HepG2 (cell line): ENCODE measurements at regions not wholly inside any gene's neighbourhood (a gene's known extent, or its start where the extent isn't known, plus 50 kb on each side); places are given as distances from the start of the nearest gene placed in this dataset.
"Not testable (repeated sequence)": the region's sequence is repeated elsewhere in the genome, so short reads cannot be mapped to it uniquely, and the experiment has no call there.

Experiments used
- ATAC-seq: fragments of 200-7000 bp; cut with Tn5 transposase; 3 replicates; pipeline ENCODE4 v1.9.1; 2020; ENCODE audit warnings: mild to moderate bottlenecking, moderate library complexity
- BruUV-seq: library from RNA; stranded (reverse); fragments of 400-500 nt; replicated peaks from 2 replicates; lab custom pipeline; 2021; lab: Mats Ljungman, UMichigan
- CTCF ChIA-PET: fragments of 300-600 bp; formaldehyde crosslinking; extraction: SDS; loops from one replicate; lab custom pipeline; 2021; ENCODE audit warnings: low total read pairs, inconsistent platforms, low intra/inter-chr PET ratio; lab: Yijun Ruan, JAX
- POLR2A ChIA-PET: fragments of 350-600 bp; sonication (Branson Sonifier 250); formaldehyde crosslinking; loops from one replicate; lab custom pipeline; 2020; ENCODE audit warnings: antibody characterized with exemption, inconsistent platforms; lab: Yijun Ruan, JAX
- DNase-seq: peaks from one replicate; pipeline ENCODE4 v3.0.0-alpha.2; 2015; ENCODE audit warnings: low spot score
- FAIRE-seq: peaks from 3 replicates; lab custom pipeline; 2011; peaks lifted over from hg19 to GRCh38; lab: Jason Lieb, UNC
- H2AFZ ChIP-seq: one replicate; pipeline ENCODE4 v1.6.1; 2011; ENCODE audit warnings: low read length, inconsistent platforms
- H3K27ac ChIP-seq: fragments of 300-600 bp; 3 replicates; pipeline ENCODE4 v1.8.0; 2011; ENCODE audit warnings: mixed run types, mild to moderate bottlenecking, mixed read lengths, low read length, inconsistent platforms; ENCODE audit not compliant: insufficient read depth; ENCODE audit errors: extremely low read length
- H3K27me3 ChIP-seq, 2 experiments: fragments of 200-600 bp in 1 of 2; 2 replicates in 1 of 2; 3 replicates in 1 of 2; pipeline versions ENCODE4 v1.6.0 to v1.8.0; 2011; ENCODE audit warnings: low read length in 2 of 2, mild to moderate bottlenecking in 2 of 2, moderate library complexity in 2 of 2, inconsistent platforms in 1 of 2; ENCODE audit not compliant: insufficient read depth in 2 of 2, control insufficient read depth in 1 of 2
- H3K36me3 ChIP-seq, 2 experiments: fragments of 200-600 bp in 1 of 2; replicated peaks in 1 of 2; 2 replicates in 1 of 2; 3 replicates in 1 of 2; pipeline versions ENCODE4 v1.5.1 to v1.8.0; 2011; ENCODE audit warnings: low read length in 2 of 2, inconsistent platforms in 1 of 2; ENCODE audit not compliant: insufficient read depth in 2 of 2, control insufficient read depth in 1 of 2
- H3K4me1 ChIP-seq: 2 replicates; pipeline ENCODE4 v1.5.1; 2012; ENCODE audit warnings: low read length, inconsistent platforms; ENCODE audit not compliant: insufficient read depth
- H3K4me2 ChIP-seq: 2 replicates; pipeline ENCODE4 v1.6.0; 2011; ENCODE audit warnings: low read depth, low read length, inconsistent platforms
- H3K4me3 ChIP-seq, 3 experiments: fragments of 200-600 bp in 1 of 3; sonication (generic), shearing (Covaris generic) in 1 of 3; replicated peaks in 1 of 3; 2 replicates each; pipeline ENCODE4 v1.5.1; 2011 to 2016; ENCODE audit warnings: low read length in 3 of 3, inconsistent platforms in 2 of 3, low read depth in 2 of 3, mild to moderate bottlenecking in 2 of 3, control low read depth in 1 of 3, mixed read lengths in 1 of 3; ENCODE audit not compliant: insufficient read depth in 1 of 3
- H3K79me2 ChIP-seq: one replicate; pipeline ENCODE4 v1.6.1; 2011; ENCODE audit warnings: low read length, inconsistent platforms; ENCODE audit not compliant: insufficient read depth
- H3K9ac ChIP-seq: 2 replicates; pipeline ENCODE4 v1.6.0; 2011; ENCODE audit warnings: mild to moderate bottlenecking, low read depth, low read length, inconsistent platforms; ENCODE audit not compliant: insufficient read depth
- H3K9me3 ChIP-seq: 2 replicates; pipeline ENCODE4 v1.5.1; 2012; ENCODE audit warnings: mild to moderate bottlenecking, low read length
- H4K20me1 ChIP-seq: 2 replicates; pipeline ENCODE4 v1.6.0; 2011; ENCODE audit warnings: inconsistent platforms, mild to moderate bottlenecking, low read length, moderate library complexity; ENCODE audit not compliant: insufficient read depth
- KDM2A ChIP-seq: sonication (generic); formaldehyde crosslinking; IDR thresholded peaks from 2 replicates; pipeline ENCODE4 v1.4.0; 2020; ENCODE audit warnings: low read depth, missing genetic modification reagents, borderline replicate concordance
- MXD4 ChIP-seq: IDR thresholded peaks from 2 replicates; pipeline ENCODE4 v1.6.1; 2016; ENCODE audit warnings: mild to moderate bottlenecking, missing biosample characterization, missing genetic modification reagents
- NR2F6 ChIP-seq, 2 experiments: IDR thresholded peaks; 2 replicates each; pipeline ENCODE4 v1.6.1; 2016; ENCODE audit warnings: antibody characterized with exemption in 1 of 2, mild to moderate bottlenecking in 1 of 2
- ZNF382 ChIP-seq: sonication (generic); formaldehyde crosslinking; IDR thresholded peaks from 2 replicates; pipeline ENCODE4 v1.5.0; 2020; ENCODE audit warnings: missing genetic modification reagents, mild to moderate bottlenecking, borderline replicate concordance
- WGBS: methylation state at CpG from one replicate; pipeline ENCODE4 v1.1.6; 2017; ENCODE audit warnings: low lambda C conversion rate; 5-methylcytosine and 5-hydroxymethylcytosine counted together
- in situ Hi-C: cut with HindIII; loops from 2 replicates; pipeline ENCODE4 v1.10.0; 2017; ENCODE audit warnings: low pct_unique_long_range_greater_than_20kb; ENCODE audit not compliant: extremely low pct_ligation_motif_present
- intact Hi-C: fragments of 100-400 bp; cut with micrococcal nuclease; formaldehyde crosslinking; loops from one replicate; pipeline ENCODE4 v1.10.0; 2022; ENCODE audit not compliant: unreplicated experiment
- TF ChIP-seq, protein P1 (sequence below): sonication (generic); formaldehyde crosslinking; IDR thresholded peaks from 2 replicates; pipeline ENCODE4 v1.4.0; 2020; ENCODE audit warnings: missing genetic modification reagents
- TF ChIP-seq, protein P2 (sequence below): sonication (generic); formaldehyde crosslinking; IDR thresholded peaks from 2 replicates; pipeline ENCODE4 v1.4.0; 2020; ENCODE audit warnings: mild to moderate bottlenecking, missing genetic modification reagents
- TF ChIP-seq, protein P3 (sequence below): sonication (generic); formaldehyde crosslinking; IDR thresholded peaks from 2 replicates; pipeline ENCODE4 v1.4.0; 2020; ENCODE audit warnings: missing genetic modification reagents, borderline replicate concordance

DNA sequence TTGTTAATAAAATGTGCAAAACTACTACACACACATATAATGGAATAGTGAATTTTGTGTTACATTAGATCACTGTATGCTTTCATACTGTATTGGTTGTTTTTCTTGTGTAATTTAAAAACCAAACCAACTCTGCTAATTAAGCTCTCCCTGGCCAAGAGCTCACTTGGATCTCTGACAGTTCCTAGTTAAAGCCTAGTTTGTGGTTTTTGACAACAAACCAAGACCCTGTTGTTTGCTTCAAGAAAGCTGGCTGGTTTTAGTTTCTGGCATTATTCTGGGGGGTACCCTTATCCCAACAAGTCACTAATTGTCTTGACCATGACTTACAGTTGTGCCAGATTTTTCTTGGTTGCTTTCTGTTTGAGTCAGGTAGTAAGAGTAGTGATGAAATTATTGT lies 121.4 kb upstream of the CXorf66 start (continued):
- TF ChIP-seq, protein P1, sequence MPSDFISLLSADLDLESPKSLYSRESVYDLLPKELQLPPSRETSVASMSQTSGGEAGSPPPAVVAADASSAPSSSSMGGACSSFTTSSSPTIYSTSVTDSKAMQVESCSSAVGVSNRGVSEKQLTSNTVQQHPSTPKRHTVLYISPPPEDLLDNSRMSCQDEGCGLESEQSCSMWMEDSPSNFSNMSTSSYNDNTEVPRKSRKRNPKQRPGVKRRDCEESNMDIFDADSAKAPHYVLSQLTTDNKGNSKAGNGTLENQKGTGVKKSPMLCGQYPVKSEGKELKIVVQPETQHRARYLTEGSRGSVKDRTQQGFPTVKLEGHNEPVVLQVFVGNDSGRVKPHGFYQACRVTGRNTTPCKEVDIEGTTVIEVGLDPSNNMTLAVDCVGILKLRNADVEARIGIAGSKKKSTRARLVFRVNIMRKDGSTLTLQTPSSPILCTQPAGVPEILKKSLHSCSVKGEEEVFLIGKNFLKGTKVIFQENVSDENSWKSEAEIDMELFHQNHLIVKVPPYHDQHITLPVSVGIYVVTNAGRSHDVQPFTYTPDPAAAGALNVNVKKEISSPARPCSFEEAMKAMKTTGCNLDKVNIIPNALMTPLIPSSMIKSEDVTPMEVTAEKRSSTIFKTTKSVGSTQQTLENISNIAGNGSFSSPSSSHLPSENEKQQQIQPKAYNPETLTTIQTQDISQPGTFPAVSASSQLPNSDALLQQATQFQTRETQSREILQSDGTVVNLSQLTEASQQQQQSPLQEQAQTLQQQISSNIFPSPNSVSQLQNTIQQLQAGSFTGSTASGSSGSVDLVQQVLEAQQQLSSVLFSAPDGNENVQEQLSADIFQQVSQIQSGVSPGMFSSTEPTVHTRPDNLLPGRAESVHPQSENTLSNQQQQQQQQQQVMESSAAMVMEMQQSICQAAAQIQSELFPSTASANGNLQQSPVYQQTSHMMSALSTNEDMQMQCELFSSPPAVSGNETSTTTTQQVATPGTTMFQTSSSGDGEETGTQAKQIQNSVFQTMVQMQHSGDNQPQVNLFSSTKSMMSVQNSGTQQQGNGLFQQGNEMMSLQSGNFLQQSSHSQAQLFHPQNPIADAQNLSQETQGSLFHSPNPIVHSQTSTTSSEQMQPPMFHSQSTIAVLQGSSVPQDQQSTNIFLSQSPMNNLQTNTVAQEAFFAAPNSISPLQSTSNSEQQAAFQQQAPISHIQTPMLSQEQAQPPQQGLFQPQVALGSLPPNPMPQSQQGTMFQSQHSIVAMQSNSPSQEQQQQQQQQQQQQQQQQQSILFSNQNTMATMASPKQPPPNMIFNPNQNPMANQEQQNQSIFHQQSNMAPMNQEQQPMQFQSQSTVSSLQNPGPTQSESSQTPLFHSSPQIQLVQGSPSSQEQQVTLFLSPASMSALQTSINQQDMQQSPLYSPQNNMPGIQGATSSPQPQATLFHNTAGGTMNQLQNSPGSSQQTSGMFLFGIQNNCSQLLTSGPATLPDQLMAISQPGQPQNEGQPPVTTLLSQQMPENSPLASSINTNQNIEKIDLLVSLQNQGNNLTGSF: no peak
- TF ChIP-seq MXD4: no peak
- TF ChIP-seq NR2F6 (IDR thresholded peaks at IDR 0.05): no peak
- TF ChIP-seq NR2F6 (CRISPR knock-in tag; IDR thresholded peaks at IDR 0.05): no peak
- TF ChIP-seq ZNF382: no peak
- TF ChIP-seq, protein P2, sequence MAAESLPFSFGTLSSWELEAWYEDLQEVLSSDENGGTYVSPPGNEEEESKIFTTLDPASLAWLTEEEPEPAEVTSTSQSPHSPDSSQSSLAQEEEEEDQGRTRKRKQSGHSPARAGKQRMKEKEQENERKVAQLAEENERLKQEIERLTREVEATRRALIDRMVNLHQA: no peak
- no peak for TF ChIP-seq KDM2A (CRISPR knock-in tag)
- TF ChIP-seq, protein P3, sequence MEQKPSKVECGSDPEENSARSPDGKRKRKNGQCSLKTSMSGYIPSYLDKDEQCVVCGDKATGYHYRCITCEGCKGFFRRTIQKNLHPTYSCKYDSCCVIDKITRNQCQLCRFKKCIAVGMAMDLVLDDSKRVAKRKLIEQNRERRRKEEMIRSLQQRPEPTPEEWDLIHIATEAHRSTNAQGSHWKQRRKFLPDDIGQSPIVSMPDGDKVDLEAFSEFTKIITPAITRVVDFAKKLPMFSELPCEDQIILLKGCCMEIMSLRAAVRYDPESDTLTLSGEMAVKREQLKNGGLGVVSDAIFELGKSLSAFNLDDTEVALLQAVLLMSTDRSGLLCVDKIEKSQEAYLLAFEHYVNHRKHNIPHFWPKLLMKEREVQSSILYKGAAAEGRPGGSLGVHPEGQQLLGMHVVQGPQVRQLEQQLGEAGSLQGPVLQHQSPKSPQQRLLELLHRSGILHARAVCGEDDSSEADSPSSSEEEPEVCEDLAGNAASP: no peak
- TF ChIP-seq, all 625 proteins: peak for 0

DNA sequence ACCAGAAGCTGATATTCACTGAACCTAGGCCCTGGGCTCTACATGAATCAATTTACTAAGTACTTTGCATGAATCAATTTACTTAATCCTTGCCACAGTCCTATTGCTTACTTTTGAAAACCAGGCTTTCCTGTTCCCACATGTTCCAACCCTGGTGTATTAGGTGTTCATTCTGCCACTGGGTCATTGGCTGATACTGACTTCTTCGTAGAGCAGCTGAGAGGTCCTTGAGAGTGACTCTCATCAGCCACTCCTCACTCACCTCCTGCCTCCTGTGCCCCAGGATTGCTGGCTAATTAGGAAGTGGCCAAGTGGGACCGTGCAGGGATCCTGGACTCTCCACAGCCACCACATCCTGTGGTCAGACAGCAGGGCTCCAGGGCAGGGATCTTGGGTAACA lies 109.5 kb upstream of the CXorf66 start:
- H3K4me3 ChIP-seq, H3K4me2 ChIP-seq, H3K4me1 ChIP-seq, BruUV-seq, FAIRE-seq, ATAC-seq, CTCF ChIA-PET, H3K27ac ChIP-seq, H3K27me3 ChIP-seq, H3K79me2 ChIP-seq, H2AFZ ChIP-seq, H3K36me3 ChIP-seq, H3K9ac ChIP-seq, H3K9me3 ChIP-seq, intact Hi-C loops, H4K20me1 ChIP-seq, POLR2A ChIA-PET, DNase-seq: not testable (repeated sequence)
- in situ Hi-C loops: loop anchor here (25.0 kb wide), 1 partner anchor 587 kb away; no protein-coding TSS in a partner anchor
- no CpG with 5 or more reads among the region's 2 CpGs for WGBS
